DND-41 (cell line): ENCODE measurements at regions not wholly inside any gene's neighbourhood (a gene's known extent, or its start where the extent isn't known, plus 50 kb on each side); places are given as distances from the start of the nearest gene placed in this dataset.

Experiments
- ATAC-seq: fragments of 200-7000 bp; cut with Tn5 transposase; 3 replicates; pipeline ENCODE4 v1.9.1; 2021; ENCODE audit warnings: low read depth; ENCODE audit not compliant: insufficient read depth
- DNase-seq: peaks from one replicate; pipeline ENCODE4 v3.0.0-alpha.2; 2020
- H2AFZ ChIP-seq: 2 replicates; pipeline ENCODE4 v1.6.0; 2012; ENCODE audit warnings: low read depth, low read length
- H3K27ac ChIP-seq: 2 replicates; pipeline ENCODE4 v1.5.1; 2012; ENCODE audit warnings: low read length, inconsistent platforms
- H3K27me3 ChIP-seq: fragments of 200-600 bp; sonication (generic); 2 replicates; pipeline ENCODE4 v1.6.0; 2012; ENCODE audit warnings: low read length, mild to moderate bottlenecking, inconsistent platforms; ENCODE audit not compliant: insufficient read depth, poor library complexity
- H3K36me3 ChIP-seq: 2 replicates; pipeline ENCODE4 v1.5.1; 2012; ENCODE audit warnings: low read length, inconsistent platforms; ENCODE audit not compliant: insufficient read depth
- H3K4me1 ChIP-seq: 2 replicates; pipeline ENCODE4 v1.5.1; 2012; ENCODE audit warnings: mild to moderate bottlenecking, low read length; ENCODE audit not compliant: insufficient read depth
- H3K4me2 ChIP-seq: 2 replicates; pipeline ENCODE4 v1.6.0; 2012; ENCODE audit warnings: mild to moderate bottlenecking, moderate library complexity, low read length, inconsistent platforms; ENCODE audit not compliant: insufficient read depth
- H3K4me3 ChIP-seq, 2 experiments: fragments of 200-600 bp in 1 of 2; shearing (Covaris generic) in 1 of 2; 2 replicates each; pipeline ENCODE4 v1.5.1; 2012 to 2016; ENCODE audit warnings: inconsistent platforms in 2 of 2, low read length in 2 of 2, mild to moderate bottlenecking in 2 of 2, low read depth in 1 of 2, moderate library complexity in 1 of 2
- H3K79me2 ChIP-seq: 2 replicates; pipeline ENCODE4 v1.6.0; 2012; ENCODE audit warnings: low read length, inconsistent platforms; ENCODE audit not compliant: insufficient read depth
- H3K9ac ChIP-seq: 2 replicates; pipeline ENCODE4 v1.6.0; 2012; ENCODE audit warnings: low read depth, mild to moderate bottlenecking, inconsistent platforms, low read length, moderate library complexity
- H3K9me3 ChIP-seq: 2 replicates; pipeline ENCODE4 v1.5.1; 2012; ENCODE audit warnings: low read length, moderate library complexity, mild to moderate bottlenecking, inconsistent platforms; ENCODE audit not compliant: insufficient read depth, severe bottlenecking
- H4K20me1 ChIP-seq: 2 replicates; pipeline ENCODE4 v1.6.0; 2012; ENCODE audit warnings: low read length; ENCODE audit not compliant: insufficient read depth
- CTCF ChIP-seq: IDR thresholded peaks from 2 replicates; pipeline ENCODE4 v1.5.1; 2012; ENCODE audit warnings: borderline replicate concordance, low read length, moderate library complexity, mild to moderate bottlenecking; ENCODE audit not compliant: poor library complexity, severe bottlenecking; ENCODE audit errors: extremely low read depth
- EZH2 ChIP-seq: IDR thresholded peaks from 3 replicates; pipeline ENCODE4 v1.6.1; 2012; ENCODE audit warnings: borderline replicate concordance, low read depth, mild to moderate bottlenecking, moderate library complexity, low read length, inconsistent platforms; ENCODE audit not compliant: severe bottlenecking

GRCh38 chr11:134464196-134464595 lies 52.2 kb upstream of the B3GAT1 start:
- H3K27ac ChIP-seq: no peak overlapping the region
- no peaks in the 10 kb centered on the region for H3K27me3 ChIP-seq
- H3K36me3 ChIP-seq: no peaks in the 10 kb centered on the region
- DNase-seq: no peak
- H3K4me1 ChIP-seq: no peaks in the 10 kb centered on the region
- no peak overlapping the region for H3K9ac ChIP-seq
- no peaks in the 10 kb centered on the region for H3K79me2 ChIP-seq
- no peak overlapping the region for H3K4me2 ChIP-seq
- H3K9me3 ChIP-seq: no peaks in the 10 kb centered on the region
- TF ChIP-seq EZH2 (no peak), CTCF (no peak)
- ATAC-seq: no peak
- H3K4me3 ChIP-seq: no peak overlapping the region
- H4K20me1 ChIP-seq: no peaks in the 10 kb centered on the region
- no peak overlapping the region for H2AFZ ChIP-seq

- no peak overlapping the region for H3K4me2 ChIP-seq
- H2AFZ ChIP-seq: no peak overlapping the region
- H3K79me2 ChIP-seq: no peaks in the 10 kb centered on the region
- H3K27me3 ChIP-seq: no peaks in the 10 kb centered on the region
- no peak for TF ChIP-seq CTCF
- no peak for TF ChIP-seq EZH2
- H3K9me3 ChIP-seq: no peaks in the 10 kb centered on the region
- no peak overlapping the region for H3K9ac ChIP-seq
- no peak for ATAC-seq
- H3K4me3 ChIP-seq: no peak overlapping the region
- H3K36me3 ChIP-seq: no peaks in the 10 kb centered on the region
- H3K4me1 ChIP-seq: no peaks in the 10 kb centered on the region
- no peak overlapping the region for H3K27ac ChIP-seq
- H4K20me1 ChIP-seq: no peaks in the 10 kb centered on the region
- no peak for DNase-seq
Observed at GRCh38 chr11:134463716-134464115, 51.7 kb upstream of the B3GAT1 start.
